NCI-H146 (cell line): ENCODE measurements at regions not wholly inside any gene's neighbourhood (a gene's known extent, or its start where the extent isn't known, plus 50 kb on each side); places are given as distances from the start of the nearest gene placed in this dataset.

Experiments used
- DNase-seq: peaks from one replicate; lab custom pipeline; 2025; lab: John Stamatoyannopoulos, UW

GRCh38 chr21:28826569-28826968 lies 166.1 kb downstream of the LTN1 start:
- no peak for DNase-seq

GRCh38 chr21:28826021-28826420 lies 166.7 kb downstream of the LTN1 start:
- no peak for DNase-seq

DNA sequence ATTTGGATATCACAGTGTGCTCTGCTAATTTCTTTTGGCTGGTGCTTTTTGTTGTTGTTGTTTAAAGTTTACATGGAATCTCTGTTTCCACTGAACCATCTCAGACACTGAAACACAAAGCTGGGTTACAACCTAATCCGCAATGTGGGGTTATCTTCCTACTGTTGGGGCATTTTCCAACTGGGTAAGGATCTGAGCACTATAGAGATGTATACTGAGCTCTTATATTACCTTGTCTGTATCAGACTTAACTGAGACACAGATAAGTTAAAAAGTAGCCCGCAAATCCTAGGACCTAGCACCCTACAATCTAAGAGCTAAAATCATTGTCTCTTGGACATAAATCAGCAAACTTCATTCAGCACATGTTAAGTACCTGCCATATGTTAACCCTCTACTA lies 169.2 kb downstream of the LTN1 start:
- no peak for DNase-seq

GRCh38 chr21:28822486-28823335 lies 170.0 kb downstream of the LTN1 start:
- no peak for DNase-seq

DNA sequence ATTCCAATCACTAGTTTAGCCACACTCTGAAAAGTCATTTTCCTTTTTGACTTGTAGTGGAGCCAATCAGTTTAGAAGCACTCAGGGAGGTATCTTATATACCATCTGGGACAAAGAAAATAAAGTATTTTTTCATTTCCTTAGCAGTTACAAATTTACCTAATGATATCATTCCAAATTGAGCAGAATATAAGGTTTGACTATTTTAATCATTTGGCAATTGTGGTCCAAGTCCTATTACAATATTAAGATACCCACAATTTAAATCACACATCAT lies 170.6 kb downstream of the LTN1 start:
- no peak for DNase-seq

DNA sequence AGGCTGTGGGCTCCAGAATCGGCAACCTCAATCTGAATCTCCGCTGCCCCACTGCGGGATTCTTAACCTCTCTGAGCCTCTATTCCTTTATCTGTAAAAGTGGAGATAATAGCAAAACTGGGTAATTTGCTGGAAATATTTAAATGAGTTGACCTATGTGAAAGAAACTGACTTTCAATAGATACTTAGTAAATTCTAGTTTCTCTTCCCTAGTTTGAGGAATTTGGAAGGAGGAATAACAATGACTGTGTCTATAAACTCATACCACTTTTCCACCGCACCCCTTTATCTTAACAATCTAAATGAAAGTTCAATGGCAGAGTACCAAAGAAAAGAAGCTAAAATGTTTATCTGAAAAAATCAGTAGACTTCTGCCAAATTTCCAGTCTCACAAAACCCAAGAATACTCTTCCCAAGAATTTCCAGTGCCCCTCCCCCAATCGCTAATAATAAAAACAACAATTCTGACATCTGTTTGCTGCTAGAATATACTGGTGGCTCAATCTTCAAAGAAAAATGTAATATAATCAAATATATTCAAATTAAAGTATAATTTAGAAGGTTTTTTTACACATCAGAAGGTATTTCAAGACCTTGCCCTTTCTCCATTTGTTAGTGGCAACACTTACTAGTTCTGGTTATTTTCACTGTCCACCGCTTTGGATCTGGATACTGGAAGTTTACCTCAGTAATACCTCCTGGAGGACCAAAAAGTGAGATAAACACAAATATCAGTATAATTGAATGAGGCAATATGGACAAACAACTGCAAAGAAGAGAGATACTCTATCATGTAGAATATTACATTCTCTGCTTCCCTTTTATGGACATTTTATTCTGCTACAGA lies 171.2 kb downstream of the LTN1 start:
- DNase-seq, result no peak

- DNase-seq, result no peak
These were observed 173.9 kb downstream of the LTN1 start for GRCh38 chr21:28818663-28819278.

GRCh38 chr21:28817871-28818270 lies 174.8 kb downstream of the LTN1 start:
- no peak for DNase-seq

GRCh38 chr21:28811860-28812259 lies 180.8 kb downstream of the LTN1 start:
- DNase-seq, result no peak

DNA sequence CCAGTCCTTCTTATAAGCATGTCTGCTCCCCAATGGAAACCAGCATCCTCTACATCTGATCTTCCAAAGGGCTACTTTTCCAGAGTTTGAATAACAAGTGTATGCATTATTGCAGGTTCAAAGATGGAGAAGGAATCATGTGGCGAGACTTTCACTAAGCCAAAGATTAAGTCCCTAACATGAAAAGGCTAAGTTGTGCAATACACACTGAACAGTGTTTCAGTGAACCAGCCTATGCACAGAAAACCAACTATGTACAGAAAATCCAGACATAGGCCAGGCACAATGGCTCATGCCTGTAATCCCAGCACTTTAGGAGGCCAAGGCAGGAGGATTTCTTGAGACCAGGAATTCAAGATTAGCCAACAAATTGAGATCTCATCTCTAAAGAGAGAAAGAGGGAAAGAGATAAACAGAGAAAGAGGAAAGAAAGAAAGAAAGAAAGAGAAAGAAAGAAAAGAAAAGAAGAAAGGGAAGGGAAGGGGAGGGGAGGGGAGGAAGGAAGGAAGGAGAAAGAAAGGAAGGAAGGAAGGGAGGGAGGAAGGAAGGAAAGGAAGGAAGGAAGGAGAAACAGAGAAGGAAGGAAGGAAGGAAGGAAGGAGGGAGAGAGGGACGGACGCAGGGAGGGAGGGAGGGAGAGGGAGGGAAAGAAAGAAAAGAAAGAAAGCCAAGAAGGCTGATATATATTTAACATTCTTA lies 181.7 kb downstream of the LTN1 start:
- no peak for DNase-seq

- DNase-seq, result no peak
These were observed 186.8 kb downstream of the LTN1 start for GRCh38 chr21:28805885-28806284.

GRCh38 chr21:28804089-28804670 lies 188.5 kb downstream of the LTN1 start:
- no peak for DNase-seq

DNA sequence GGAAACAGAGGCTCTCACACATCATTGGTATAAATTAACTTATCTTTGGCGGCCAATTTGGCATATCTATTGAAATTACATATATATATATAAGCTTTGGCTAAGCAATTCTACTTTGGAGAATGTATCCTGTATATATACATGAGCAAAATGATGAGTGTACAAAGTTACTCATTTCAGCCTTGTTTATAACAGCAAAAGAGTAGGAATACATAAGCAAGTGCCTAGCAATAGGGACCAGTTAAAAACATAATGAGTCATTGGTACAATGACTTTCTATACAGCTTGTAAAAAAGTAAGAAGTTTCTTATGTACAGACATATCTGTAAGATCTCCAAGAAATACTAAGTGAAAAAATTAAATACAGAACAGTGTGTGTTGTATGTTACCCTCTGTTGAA lies 190.8 kb downstream of the LTN1 start:
- no peak for DNase-seq

- DNase-seq, result no peak
These were observed 192.8 kb downstream of the LTN1 start for GRCh38 chr21:28799926-28800325.

DNA sequence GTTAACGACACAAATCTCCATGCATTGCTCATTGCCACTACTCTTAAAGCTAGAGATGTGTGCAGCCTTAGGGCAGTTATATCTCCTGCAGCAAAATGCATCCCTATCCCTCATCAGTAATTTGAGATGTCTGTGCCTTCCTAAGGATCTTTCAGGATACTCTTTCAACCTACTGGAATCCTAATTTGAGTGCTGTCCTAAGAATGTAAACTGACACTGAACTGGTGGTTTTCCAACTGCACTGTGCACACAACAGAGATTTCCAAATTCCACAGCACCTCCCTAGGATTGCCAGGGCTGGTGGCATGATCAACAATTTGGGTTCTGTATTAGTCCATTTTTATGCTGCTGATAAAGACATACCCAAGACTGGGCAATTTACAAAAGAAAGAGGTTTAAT lies 193.9 kb downstream of the LTN1 start:
- no peak for DNase-seq

GRCh38 chr21:28795251-28795650 lies 197.4 kb downstream of the LTN1 start:
- DNase-seq, result no peak

GRCh38 chr21:28794371-28794851 lies 198.3 kb downstream of the LTN1 start:
- DNase-seq, result no peak

- no peak for DNase-seq
These were observed 199.6 kb downstream of the LTN1 start for GRCh38 chr21:28793043-28793442.

DNA sequence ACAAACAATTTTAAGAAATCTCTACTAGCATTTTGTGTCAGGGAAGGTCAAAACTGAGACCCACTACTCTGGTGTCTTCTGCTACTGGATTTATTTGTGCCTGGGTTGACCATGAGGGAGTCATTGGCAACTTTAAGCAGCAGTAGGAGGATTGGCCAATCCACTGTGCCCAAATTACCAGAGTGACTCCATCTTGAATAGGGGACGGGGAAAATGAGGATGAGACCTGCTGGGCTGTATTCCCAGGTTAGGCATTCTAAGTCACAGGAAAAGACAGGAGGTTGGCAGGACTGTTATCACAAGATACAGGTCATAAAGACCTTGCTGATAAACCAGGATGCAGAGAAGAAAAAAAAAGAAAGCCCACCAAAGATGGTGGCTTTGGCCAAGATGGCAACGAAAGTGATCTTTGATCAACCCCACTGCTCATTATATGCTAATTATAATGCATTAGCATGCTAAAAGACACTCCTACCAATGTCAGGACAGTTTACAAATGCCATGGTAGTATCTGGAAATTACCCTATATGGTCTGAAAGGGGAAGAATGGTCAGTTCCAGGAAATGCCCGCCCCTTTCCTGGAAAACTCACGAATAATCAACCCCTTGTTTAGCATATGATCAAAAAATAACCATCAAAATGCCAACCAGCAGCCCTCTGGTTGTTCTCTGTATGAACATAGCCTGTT lies 200.9 kb downstream of the LTN1 start:
- no peak for DNase-seq

- DNase-seq, result no peak
These were observed 202.3 kb downstream of the LTN1 start for GRCh38 chr21:28790335-28790734.

DNA sequence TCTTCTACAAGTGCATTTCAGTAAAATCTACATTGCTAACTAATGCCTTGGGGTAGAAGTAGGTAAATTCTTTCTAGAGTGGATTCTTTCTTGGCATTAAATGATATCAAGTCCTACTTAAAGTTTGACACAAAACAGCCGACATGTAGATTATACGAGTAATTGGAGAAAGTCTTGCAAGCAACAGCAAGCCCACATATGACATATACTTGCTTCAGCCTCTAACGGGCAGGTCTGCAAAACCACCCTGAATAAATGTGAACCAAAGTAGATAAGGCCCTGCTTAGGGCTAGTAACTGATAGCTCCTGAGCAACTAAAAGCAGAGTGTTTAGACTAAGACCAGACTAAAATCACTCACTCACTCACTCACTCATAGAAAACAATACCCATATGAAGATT lies 203.2 kb downstream of the LTN1 start:
- DNase-seq, result no peak
